Heart right ventricle (tissue), 16 donors: ENCODE measurements at regions not wholly inside any gene's neighbourhood (a gene's known extent, or its start where the extent isn't known, plus 50 kb on each side); places are given as distances from the start of the nearest gene placed in this dataset.

Experiments
- ATAC-seq, 8 donors: fragments of 200-7000 bp; cut with Tn5 transposase; one replicate each; pipeline ENCODE4 v1.9.1; 2020; ENCODE audit warnings: mild to moderate bottlenecking in 8 of 8, moderate library complexity in 8 of 8, moderate number of reproducible peaks in 1 of 8
- DNase-seq, 2 donors: peaks; one replicate each; pipeline ENCODE4 v3.0.0-alpha.2; 2020
- H3K27ac ChIP-seq, 10 donors: fragments of 200-600 bp; sonication (generic) in 2 of 10; one replicate each; pipeline versions ENCODE4 v1.5.0 to v1.8.0; 2020 to 2022; ENCODE audit warnings: mild to moderate bottlenecking in 3 of 10
- H3K27me3 ChIP-seq, 7 donors: fragments of 200-600 bp; one replicate each; pipeline ENCODE4 v1.8.0; 2021 to 2022; ENCODE audit warnings: mild to moderate bottlenecking in 2 of 7
- H3K36me3 ChIP-seq, 9 donors: fragments of 200-600 bp; sonication (generic) in 1 of 9; one replicate each; pipeline versions ENCODE4 v1.5.0 to v1.8.0; 2020 to 2022; ENCODE audit warnings: mild to moderate bottlenecking in 2 of 9
- H3K4me1 ChIP-seq, 9 donors: fragments of 200-600 bp; sonication (generic) in 1 of 9; one replicate each; pipeline versions ENCODE4 v1.5.0 to v1.8.0; 2020 to 2022; ENCODE audit warnings: mild to moderate bottlenecking in 4 of 9
- H3K4me3 ChIP-seq, 10 donors: fragments of 200-600 bp; sonication (generic) in 2 of 10; one replicate each; pipeline versions ENCODE4 v1.5.0 to v1.8.0; 2020 to 2022; ENCODE audit warnings: mild to moderate bottlenecking in 7 of 10, moderate library complexity in 2 of 10
- H3K9me3 ChIP-seq, 11 donors: fragments of 200-600 bp in 10 of 11; sonication (generic) in 2 of 11; one replicate each; pipeline versions ENCODE4 v1.5.0 to v1.8.0; 2013 to 2022; ENCODE audit warnings: mild to moderate bottlenecking in 2 of 11, control low read depth in 1 of 11, moderate library complexity in 1 of 11
- WGBS, 2 donors: extraction: QIAGEN DNeasy Blood & Tissue Kit; methylation state at CpG; one replicate each; pipeline ENCODE4 v1.1.7; 2013; ENCODE audit warnings: inconsistent platforms in 1 of 2; 5-methylcytosine and 5-hydroxymethylcytosine counted together
- intact Hi-C, 10 donors: fragments of 100-400 bp; cut with DNase I; formaldehyde crosslinking; loops; one replicate each; pipeline versions ENCODE4 v1.11.1 to v1.14.2; 2022
- TF ChIP-seq, protein P1 (sequence below), 9 donors: fragments of 200-600 bp; sonication (generic) in 2 of 9; IDR thresholded peaks; one replicate each; pipeline versions ENCODE4 v1.5.0 to v1.8.0; 2021 to 2022; ENCODE audit warnings: antibody characterized with exemption in 9 of 9, mild to moderate bottlenecking in 5 of 9, moderate library complexity in 1 of 9
- donor health status: Arrhythmogenic right ventricular cardiomyopathy.
- donor health status: ischemic (EF 13 %, LVEDD 7.1; RV severe dilation, severe dysfunction).
- donor health status: healthy with polysubstance abuse.
- donor health status: DM: no; HTN: yes; CAD: no.
- donor health status: DM: no; HTN: no; CAD: no.
- donor health status: ischemic (EF 25% LVEDD 6.9; RV normal size, moderate dysfunction).
- donor health status: ischemic (EF 25% LVEDD 5.7; RV mildly dilated, moderate dysfunction).
- donor health status: healthy.
- donor health status: DM: yes; HTN: yes; CAD: no.
- donor health status: Ischemic cardiomyopathy.
- donor health status: ischemic (EF 35%, LVEDD 5.7; RV mildly dilated, moderate dysfunction).
- donor health status: nonischemic (EF 11% LVEDD 7.7; RV severe dilation, severe dysfunction).
- donor health status: DM: yes; HTN: yes; CAD: no.
- donor health status: PGD.
- donor health status: ischemic (EF 29% LVEDD 5.4; RV normal size, mild dysfunction).
- donor health status: nonischemic (EF 23%, LVEDD 6.1; RV moderate dilation, normal function).

DNA sequence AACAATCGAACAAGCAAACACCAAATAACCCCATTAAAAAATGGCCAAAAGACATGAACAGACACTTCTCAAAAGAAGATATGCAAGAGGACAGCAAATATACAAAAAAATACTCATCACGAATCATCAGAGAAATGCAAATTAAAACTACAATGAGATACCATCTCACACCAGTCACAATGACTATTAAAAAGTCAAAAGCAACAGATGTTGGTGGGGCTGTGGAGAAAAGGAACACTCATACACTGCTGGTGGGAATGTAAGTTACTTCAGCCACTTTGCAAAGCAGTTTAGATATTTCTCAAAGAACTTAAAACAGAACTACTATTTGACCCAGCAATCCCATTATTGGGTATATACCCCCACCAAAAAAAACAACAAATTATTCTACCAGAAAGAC lies 51.3 kb upstream of the FLI1 start:
- H3K4me3 ChIP-seq, result no peak overlapping the region
- ATAC-seq (no peak), DNase-seq (no peak)
- intact Hi-C loops, result loop anchor here in 1 of 10 donors (5.0 kb wide), 1 partner anchor 40 kb away; no protein-coding TSS in a partner anchor
- H3K9me3 ChIP-seq, result peaks cover 0 to 21% (median 0%) of the 10 kb centered on the region in 11 donors
- H3K27ac ChIP-seq, result no peak overlapping the region
- no peaks in the 10 kb centered on the region for H3K27me3 ChIP-seq
- peaks cover 0 to 15% (median 0%) of the 10 kb centered on the region in 9 donors for H3K4me1 ChIP-seq
- TF ChIP-seq, protein P1, sequence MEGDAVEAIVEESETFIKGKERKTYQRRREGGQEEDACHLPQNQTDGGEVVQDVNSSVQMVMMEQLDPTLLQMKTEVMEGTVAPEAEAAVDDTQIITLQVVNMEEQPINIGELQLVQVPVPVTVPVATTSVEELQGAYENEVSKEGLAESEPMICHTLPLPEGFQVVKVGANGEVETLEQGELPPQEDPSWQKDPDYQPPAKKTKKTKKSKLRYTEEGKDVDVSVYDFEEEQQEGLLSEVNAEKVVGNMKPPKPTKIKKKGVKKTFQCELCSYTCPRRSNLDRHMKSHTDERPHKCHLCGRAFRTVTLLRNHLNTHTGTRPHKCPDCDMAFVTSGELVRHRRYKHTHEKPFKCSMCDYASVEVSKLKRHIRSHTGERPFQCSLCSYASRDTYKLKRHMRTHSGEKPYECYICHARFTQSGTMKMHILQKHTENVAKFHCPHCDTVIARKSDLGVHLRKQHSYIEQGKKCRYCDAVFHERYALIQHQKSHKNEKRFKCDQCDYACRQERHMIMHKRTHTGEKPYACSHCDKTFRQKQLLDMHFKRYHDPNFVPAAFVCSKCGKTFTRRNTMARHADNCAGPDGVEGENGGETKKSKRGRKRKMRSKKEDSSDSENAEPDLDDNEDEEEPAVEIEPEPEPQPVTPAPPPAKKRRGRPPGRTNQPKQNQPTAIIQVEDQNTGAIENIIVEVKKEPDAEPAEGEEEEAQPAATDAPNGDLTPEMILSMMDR (IDR thresholded peaks at IDR 0.05), result no peak
- 90 to 91% methylated on average over 2 of the region's 2 CpGs for WGBS, 2 donors
- no peaks in the 10 kb centered on the region for H3K36me3 ChIP-seq

DNA sequence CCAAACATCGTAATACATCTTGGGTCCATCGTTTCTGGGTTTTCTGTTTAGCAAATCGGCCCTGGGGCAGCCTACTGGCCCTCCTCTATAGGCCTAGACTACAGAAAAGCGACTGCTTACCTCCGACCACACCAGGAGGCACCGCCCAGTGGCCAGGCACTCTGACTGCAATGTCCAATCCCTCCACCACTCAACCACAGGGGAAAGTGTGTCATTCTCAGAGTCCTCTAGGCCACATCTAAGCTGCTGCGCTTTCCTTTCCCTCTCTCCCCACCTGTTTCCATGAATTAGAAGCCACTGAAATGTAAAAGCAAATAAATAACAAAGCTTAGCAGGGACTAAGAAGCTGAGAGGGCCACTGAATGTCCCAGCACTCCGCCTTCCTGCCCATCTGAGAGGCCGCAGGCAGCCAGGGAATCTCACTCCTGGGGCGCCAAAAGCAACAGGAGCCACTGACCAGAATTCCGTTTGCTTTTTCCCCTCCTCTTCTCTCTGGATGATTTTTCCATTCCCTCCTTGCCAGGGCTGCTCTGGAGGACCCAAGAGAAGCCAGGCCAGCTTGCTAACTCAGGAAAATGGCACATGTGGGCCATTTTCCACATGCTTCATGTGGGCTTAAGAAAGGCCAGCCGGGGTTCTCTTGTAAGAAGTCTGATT lies 50.1 kb upstream of the FLI1 start:
- no peak for ATAC-seq
- H3K36me3 ChIP-seq, result no peaks in the 10 kb centered on the region
- TF ChIP-seq, protein P1 (IDR thresholded peaks at IDR 0.05), result no peak
- H3K27me3 ChIP-seq, result no peaks in the 10 kb centered on the region
- DNase-seq, result no peak
- H3K4me1 ChIP-seq, result peaks cover 0 to 15% (median 0%) of the 10 kb centered on the region in 9 donors
- 90 to 93% methylated on average over 12 of the region's 12 CpGs for WGBS, 2 donors
- no peak overlapping the region for H3K27ac ChIP-seq
- H3K9me3 ChIP-seq, result peaks cover 0 to 18% (median 0%) of the 10 kb centered on the region in 11 donors
- H3K4me3 ChIP-seq, result no peak overlapping the region
- intact Hi-C loops, result loop anchor here in 1 of 10 donors (5.0 kb wide), 1 partner anchor 39 kb away; no protein-coding TSS in a partner anchor
